NCI-H1417 treated with DMSO at 0.1 percent for 48 hours (cell line): ENCODE measurements at regions not wholly inside any gene's neighbourhood (a gene's known extent, or its start where the extent isn't known, plus 50 kb on each side); places are given as distances from the start of the nearest gene placed in this dataset.

ENCODE experiments used
- DNase-seq: peaks from one replicate; lab custom pipeline; 2025; lab: John Stamatoyannopoulos, UW

GRCh38 chr7:25859412-25860274 lies 292.4 kb upstream of the NFE2L3 start:
- DNase-seq: no peak

GRCh38 chr7:25860275-25861163 lies 291.5 kb upstream of the NFE2L3 start:
- DNase-seq: no peak

GRCh38 chr7:25861164-25861496 lies 290.9 kb upstream of the NFE2L3 start:
- DNase-seq: no peak

GRCh38 chr7:25861601-25862260 lies 290.3 kb upstream of the NFE2L3 start:
- no peak for DNase-seq

- DNase-seq: peak; percentile 100
Measured at GRCh38 chr7:25862261-25863004, 289.6 kb upstream of the NFE2L3 start.

- no peak for DNase-seq
Measured at GRCh38 chr7:25863005-25863728, 288.8 kb upstream of the NFE2L3 start.

- DNase-seq: no peak
Measured at GRCh38 chr7:25863729-25864110, 288.3 kb upstream of the NFE2L3 start.

GRCh38 chr7:25864511-25864910 lies 287.5 kb upstream of the NFE2L3 start:
- DNase-seq: no peak

- DNase-seq: no peak
Measured at GRCh38 chr7:25864943-25865751, 286.9 kb upstream of the NFE2L3 start.

- no peak for DNase-seq
Measured at GRCh38 chr7:25868509-25868908, 283.5 kb upstream of the NFE2L3 start.

- DNase-seq: no peak
Measured at GRCh38 chr7:25870574-25870973, 281.4 kb upstream of the NFE2L3 start.

GRCh38 chr7:25876092-25876491 lies 275.9 kb upstream of the NFE2L3 start:
- DNase-seq: no peak

- DNase-seq: no peak
Measured at GRCh38 chr7:25877802-25878789, 273.9 kb upstream of the NFE2L3 start.

GRCh38 chr7:25879799-25880198 lies 272.2 kb upstream of the NFE2L3 start:
- no peak for DNase-seq

- DNase-seq: no peak
Measured at GRCh38 chr7:25881317-25882037, 270.5 kb upstream of the NFE2L3 start.

GRCh38 chr7:25882151-25882773 lies 269.7 kb upstream of the NFE2L3 start:
- DNase-seq: no peak

- DNase-seq: no peak
Measured at GRCh38 chr7:25884265-25884828, 267.7 kb upstream of the NFE2L3 start.
